Tibial nerve (tissue), 3 donors: ENCODE measurements at regions not wholly inside any gene's neighbourhood (a gene's known extent, or its start where the extent isn't known, plus 50 kb on each side); places are given as distances from the start of the nearest gene placed in this dataset.

Source experiments
- CTCF ChIP-seq, 5 experiments: fragments of 200-600 bp in 3 of 5; fragments of 450-650 bp in 2 of 5; sonication (generic) in 3 of 5; IDR thresholded peaks; one replicate each; pipeline ENCODE4 v1.5.1; 2016 to 2019; ENCODE audit warnings: antibody characterized with exemption in 5 of 5, mild to moderate bottlenecking in 3 of 5, moderate library complexity in 2 of 5
- POLR2A ChIP-seq, 2 donors: fragments of 450-650 bp; IDR thresholded peaks; one replicate each; pipeline ENCODE4 v1.6.1; 2017; ENCODE audit warnings: antibody characterized with exemption in 2 of 2, mild to moderate bottlenecking in 2 of 2, moderate library complexity in 2 of 2

DNA sequence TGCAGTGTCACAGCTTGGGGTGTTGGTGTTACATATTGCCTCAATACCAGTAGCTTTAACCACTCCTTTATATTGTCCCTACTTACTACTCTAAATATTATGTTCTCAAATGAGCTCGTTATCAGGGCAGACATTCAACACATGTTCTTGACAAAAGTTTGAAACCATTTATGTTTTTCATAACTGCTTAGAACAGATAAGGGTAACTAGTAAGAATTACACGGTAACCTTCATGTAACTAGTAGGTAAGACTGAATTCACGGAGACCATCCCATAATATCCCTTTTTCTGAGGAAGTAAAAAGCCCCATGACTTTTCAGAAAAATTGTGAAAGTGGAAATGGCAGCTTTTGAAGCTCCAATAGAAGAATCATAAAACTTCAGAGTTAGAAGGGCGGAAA is 59.6 kb upstream of the CENPW start:
- no peak for TF ChIP-seq CTCF (IDR thresholded peaks at IDR 0.05)
- no peak for TF ChIP-seq POLR2A (IDR thresholded peaks at IDR 0.05)
